ENCODE measurements at regions not wholly inside any gene's neighbourhood (a gene's known extent, or its start where the extent isn't known, plus 50 kb on each side); places are given as distances from the start of the nearest gene placed in this dataset.

DNA sequence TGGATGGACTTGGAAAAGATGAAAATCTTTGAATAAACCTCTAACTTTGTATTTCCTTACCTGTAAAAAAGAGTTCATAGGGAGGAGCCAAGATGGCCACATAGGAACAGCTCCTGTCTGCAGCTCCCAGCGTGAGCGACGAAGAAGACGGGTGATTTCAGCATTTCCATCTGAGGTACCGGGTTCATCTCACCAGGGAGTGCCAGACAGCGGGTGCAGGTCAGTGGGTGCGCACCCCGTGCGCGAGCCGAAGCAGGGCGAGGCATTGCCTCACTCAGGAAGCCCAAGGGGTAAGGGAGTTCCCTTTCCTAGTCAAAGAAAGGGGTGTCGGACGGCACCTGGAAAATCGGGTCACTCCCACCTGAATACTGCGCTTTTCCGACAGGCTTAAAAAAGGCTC lies 191.3 kb upstream of the DDX18 start:
- peak; percentile 70 for DNase-seq (ENCODE audit: low read depth, low spot score)

DNA sequence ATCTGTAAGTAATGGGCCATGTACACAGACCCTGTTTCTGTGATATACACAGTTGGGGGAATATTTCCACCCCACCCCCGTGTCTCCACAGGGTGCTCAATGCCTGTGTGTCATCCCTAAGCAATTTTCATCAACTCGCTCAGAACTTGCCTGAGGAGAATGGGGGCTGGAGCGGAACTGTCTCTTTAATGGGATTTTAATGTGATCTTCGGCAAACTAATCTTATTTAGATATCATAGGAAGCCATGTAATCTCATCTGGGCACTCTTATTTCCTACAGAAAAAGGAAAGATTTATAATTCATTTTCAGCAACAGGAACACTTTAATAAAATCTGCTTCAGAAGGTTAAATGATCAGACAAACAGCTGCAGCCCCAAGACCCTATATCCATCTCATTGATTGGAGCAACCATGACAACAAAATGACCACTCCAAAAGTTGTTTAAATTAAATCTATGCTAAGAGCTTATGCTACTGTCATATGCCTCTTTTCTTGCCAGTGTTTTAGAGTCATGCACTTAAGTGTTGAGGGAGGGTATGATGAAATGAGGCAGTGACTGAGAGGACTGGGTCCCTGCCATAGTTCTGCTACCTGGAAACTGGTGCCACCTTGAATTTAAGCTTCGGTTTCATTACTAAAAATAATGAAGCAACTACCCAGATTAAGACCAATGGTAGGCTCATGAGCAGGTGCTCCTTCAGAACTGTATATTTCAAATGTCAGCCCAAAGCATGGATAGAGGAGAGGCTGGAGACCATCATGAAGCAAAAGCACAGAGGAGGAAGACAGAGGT lies 183.1 kb upstream of the DDX18 start:
- DNase-seq (ENCODE audit: low read depth, low spot score): no peak

DNA sequence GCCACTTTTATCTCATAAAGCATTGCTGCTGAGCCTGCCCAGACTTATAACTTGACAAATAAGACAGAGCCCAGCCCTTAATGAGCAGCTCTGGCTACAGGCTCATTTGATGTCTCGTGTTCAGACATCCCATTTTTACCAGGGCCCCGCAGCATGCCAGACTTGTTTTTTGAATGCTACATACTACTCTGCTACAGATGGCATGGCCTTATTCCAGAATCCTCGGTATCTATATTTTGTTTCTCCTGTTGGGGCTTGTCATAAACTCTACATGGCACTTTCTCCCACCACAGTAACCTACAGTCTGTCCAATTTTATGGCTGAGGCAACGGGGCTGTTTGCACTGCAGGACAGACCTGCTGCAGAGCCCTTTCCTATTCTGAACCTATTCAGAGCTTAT lies 179.0 kb upstream of the DDX18 start:
- no peak for DNase-seq (ENCODE audit: low read depth, low spot score)

DNA sequence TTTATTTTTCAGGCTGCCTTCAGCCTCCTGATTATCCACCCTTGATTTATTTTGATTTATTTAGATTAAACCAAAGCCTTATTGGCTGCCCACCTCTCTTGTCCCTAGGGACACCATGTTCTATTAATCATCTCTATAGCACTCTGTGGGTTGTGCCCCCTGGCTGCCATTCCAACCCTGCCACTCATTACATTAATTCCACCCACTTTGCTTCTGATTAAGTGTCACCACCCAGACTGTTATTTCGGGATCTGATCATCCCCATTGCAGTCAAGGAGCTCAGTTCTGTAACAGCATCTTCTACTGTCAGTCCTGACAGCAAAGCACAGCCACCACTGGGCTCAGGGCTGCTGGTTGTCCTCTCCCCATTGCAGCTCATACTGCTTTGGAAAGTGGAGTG lies 175.1 kb upstream of the DDX18 start:
- no peak for DNase-seq (ENCODE audit: low read depth, low spot score)

- DNase-seq (ENCODE audit: low read depth, low spot score): no peak
Measured at GRCh38 chr2:117644403-117644802, 170.1 kb upstream of the DDX18 start.

GRCh38 chr2:117645458-117645857 lies 169.0 kb upstream of the DDX18 start:
- DNase-seq (ENCODE audit: low read depth, low spot score): no peak

DNA sequence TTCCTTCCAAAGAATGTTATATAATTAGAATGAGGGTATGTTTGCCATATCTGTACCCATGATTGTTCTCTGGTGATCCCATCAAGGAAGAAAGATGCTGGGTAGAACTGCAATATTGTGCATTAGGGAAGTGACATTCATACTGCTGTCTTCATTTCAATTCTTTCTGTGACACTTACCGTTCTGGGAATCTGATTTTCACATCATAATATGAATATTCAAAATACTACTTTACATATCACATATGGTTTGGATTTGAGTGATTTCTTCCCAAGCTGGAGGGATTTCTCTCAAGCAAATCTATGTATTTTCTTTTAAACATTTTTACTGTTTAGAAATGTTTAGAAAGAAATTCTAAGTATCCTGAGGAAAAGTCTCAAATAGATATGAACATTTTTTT lies 168.4 kb upstream of the DDX18 start:
- no peak for DNase-seq (ENCODE audit: low read depth, low spot score)

- no peak for DNase-seq (ENCODE audit: low read depth, low spot score)
Measured at GRCh38 chr2:117646872-117647271, 167.6 kb upstream of the DDX18 start.

DNA sequence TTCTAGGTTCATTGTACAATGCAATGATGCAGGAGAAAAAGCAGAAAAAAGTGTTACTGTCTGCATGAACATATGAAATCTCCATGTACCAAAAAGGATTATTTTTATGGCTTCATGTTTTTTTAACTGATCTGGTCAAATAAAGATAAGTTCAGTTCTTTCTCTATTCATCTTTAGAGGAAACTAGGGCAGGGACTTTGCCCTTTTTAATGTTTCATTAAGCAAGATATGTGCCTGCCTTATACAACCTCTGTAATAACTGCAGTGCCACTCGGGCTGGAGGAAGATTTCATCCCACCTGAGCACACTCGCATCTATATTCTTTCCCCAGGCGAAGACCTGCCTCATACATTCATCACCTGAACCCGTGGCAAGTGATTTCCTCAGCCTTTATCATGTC lies 157.9 kb upstream of the DDX18 start:
- no peak for DNase-seq (ENCODE audit: low read depth, low spot score)

GRCh38 chr2:117661619-117662018 lies 152.9 kb upstream of the DDX18 start:
- DNase-seq (ENCODE audit: low read depth, low spot score): peak; percentile 27

DNA sequence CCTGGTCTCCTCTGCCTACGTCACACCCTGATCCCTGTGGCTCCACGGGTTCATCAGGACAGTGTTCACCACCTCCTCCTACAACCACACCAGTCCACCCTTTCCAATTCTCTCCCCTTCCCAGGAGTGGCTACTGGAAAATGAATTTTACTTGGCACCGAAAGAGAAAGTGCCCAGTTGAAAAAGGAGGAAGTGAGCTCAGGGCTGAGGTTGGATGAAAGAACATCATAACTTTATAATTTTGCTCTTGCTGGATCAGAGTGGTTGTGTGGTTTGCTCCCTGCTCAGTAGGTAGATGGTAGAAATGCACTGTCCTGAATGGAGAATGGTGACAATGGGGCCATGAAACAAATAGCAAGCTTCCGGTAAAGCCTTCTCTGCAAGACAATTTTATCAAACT lies 140.3 kb upstream of the DDX18 start:
- no peak for DNase-seq (ENCODE audit: low read depth, low spot score)

GRCh38 chr2:117679952-117680351 lies 134.5 kb upstream of the DDX18 start:
- DNase-seq (ENCODE audit: low read depth, low spot score): no peak

DNA sequence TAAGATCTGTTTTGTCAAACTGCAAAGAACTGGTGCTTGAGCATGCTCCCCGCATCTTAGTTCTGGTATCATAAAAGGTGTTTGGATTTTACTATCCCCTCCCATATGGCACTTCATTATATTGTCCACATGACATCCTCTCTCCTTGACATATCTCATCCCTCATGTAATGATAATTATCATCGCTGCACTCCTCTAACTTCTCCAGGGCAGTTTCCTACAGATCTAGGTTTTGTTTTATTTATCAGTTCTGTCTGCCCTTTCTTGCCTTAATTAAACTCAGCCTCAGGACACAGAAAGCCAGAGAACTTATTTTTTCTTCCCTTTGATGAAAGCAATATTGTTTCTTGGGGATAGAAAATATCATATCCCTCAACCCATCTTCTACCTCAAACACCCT lies 129.6 kb upstream of the DDX18 start:
- DNase-seq (ENCODE audit: low read depth, low spot score): no peak

DNA sequence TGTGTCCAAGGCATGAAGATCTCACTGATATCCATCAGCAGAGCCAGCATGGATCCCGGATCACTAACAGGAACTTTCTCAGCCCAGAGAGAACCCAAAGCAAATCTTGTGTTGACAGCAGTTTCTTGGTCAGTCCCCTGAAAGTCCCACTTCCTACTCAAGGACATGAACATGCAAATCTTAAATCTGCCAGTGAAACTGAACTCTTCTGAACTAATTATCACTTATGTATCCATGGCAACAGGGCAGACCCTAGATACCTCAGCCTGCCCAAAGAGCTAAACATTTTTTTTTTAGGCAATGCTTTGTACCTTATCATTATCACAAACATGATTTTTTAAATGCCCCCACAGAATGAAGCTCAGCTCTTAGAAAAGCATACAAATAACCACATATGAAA lies 127.8 kb upstream of the DDX18 start:
- DNase-seq (ENCODE audit: low read depth, low spot score): no peak

DNA sequence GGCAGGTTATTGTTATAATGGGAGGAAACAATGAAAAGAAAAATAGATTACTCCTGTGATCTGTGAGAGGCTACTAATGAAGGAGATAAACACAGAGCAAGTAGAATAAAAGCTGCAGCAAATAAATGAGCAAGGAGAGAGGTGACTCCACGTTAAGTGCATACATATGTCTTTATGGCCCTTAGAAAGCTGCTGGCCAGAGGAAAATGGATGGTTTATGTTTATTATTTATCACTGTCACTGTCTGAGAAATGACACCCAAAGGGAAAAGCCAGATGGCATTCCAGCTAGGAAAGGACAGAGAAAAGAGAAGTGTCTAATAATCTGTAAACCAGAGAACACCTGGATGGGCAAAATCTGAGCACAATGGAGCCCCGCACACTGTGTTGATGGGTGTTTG lies 122.9 kb upstream of the DDX18 start:
- DNase-seq (ENCODE audit: low read depth, low spot score): no peak

- DNase-seq (ENCODE audit: low read depth, low spot score): no peak
Measured at GRCh38 chr2:117692001-117692763, 122.3 kb upstream of the DDX18 start.

DNA sequence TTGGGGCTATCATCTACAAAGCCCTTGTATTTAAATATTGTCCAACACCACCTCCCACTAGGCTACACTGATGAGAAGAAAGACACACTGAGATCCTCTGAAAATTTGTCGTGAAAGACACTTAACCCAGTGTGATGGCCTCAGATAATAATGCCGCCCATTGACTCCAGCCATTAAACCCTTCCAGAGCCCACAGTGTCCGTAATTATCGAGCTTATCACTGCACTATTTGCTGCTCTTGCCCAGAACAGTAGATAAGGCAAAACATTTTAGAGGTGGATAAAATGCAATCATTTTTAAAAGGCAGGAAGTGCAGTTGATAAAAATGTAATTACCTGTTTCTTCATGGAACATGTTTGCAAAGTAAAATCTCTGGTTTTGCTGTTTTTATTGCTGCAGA lies 121.3 kb upstream of the DDX18 start:
- DNase-seq (ENCODE audit: low read depth, low spot score): no peak

DNA sequence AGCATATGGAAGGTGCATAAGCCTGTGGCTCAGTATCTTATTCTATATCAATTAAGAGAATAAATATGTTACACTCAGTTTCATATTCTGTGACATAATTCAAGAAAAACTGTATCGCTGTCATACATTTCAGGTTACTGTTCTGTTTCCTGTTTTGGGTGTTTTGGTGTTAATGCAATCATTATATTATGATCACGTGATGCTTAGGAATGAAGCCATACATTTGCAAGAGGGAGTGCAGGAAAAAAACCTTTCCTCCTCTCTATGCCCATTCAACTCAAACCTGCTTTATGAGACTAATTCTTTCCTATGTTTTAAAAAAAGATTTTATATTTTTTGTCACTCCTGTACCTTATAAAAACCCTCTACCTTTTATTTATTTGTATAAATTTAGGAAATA lies 120.8 kb upstream of the DDX18 start:
- DNase-seq (ENCODE audit: low read depth, low spot score): no peak

DNA sequence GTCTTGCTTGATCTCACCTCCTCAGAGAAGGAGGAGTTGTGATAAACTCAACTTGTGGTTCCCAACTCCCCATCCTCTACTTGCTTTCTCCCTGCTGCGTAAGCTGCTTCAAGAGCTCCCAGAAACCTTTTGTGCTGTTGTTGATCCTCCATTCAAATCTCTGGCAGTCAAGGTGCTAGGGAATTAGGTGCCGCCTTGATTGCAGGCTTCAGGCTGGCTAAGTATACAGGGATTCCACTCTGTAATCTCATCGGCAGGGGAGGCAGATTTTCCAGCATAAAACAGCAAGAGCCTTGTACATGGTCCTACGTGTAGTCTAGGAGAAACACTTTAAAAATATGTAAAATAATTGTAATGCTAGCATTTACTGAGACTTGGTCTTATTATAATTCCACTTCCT lies 116.2 kb upstream of the DDX18 start:
- no peak for DNase-seq (ENCODE audit: low read depth, low spot score)

GRCh38 chr2:117698819-117699218 lies 115.7 kb upstream of the DDX18 start:
- DNase-seq (ENCODE audit: low read depth, low spot score): no peak

DNA sequence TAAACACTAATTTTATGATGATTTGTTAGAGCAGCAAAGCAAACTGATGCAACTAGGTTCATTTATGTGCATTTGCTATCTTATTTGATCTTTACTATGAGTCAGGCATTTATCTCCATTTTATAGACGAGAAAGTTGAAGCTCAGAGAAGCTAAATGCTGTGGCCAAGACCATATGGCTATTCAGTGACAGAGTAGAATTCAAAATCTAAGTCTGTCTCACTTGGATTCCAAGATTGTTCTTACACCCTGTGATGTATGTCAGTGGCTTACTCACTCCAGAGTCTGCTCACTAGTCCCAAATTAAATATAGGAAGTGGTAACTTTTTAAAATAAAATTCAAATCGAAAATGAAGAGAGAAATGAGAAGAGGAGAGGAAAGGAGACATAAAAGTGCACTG lies 114.0 kb upstream of the DDX18 start:
- DNase-seq (ENCODE audit: low read depth, low spot score): no peak

DNA sequence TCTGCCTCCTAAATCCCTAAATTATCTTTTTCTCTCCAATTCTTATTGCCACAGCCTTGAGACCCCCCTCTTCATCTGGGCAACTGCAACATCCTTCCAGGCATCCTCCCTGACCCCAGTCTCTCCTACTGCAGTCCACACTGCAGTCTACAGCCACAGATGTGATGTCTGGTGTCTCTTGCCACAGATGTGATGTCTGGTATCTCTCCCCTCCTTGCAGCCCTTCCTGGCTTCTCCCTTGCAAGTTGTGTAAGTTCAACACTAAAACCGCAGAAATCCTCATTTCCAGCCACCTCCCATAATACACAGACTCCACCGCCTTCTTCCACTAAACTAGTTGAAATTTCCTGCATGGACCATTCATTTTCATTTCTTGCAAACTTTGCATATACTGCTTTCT lies 113.1 kb upstream of the DDX18 start:
- no peak for DNase-seq (ENCODE audit: low read depth, low spot score)

- no peak for DNase-seq (ENCODE audit: low read depth, low spot score)
Measured at GRCh38 chr2:117702098-117702497, 112.4 kb upstream of the DDX18 start.
